ENCODE measurements at regions not wholly inside any gene's neighbourhood (a gene's known extent, or its start where the extent isn't known, plus 50 kb on each side); places are given as distances from the start of the nearest gene placed in this dataset.
"Not testable (repeated sequence)": the region's sequence is repeated elsewhere in the genome, so short reads cannot be mapped to it uniquely, and the experiment has no call there.

DNA sequence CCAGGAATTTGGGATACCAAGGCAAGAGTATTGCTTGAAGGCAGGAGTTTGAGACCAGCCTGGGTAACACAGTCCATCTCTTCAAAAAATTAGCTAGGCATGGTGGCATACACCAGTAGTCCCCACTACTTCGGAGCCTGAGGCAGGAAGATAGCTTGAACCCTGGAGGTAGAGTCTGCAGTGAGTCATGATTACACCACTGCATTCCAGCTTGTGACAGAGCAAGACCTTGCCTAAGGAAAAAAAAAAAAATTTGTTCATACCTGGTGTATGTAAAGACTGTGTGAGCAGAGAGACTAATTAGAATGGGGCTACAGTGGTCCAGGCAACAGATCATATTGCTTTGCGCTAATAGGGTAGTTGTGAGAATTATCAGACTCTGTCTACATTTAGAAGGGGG, 778.3 kb upstream of the PCDH20 start:
- Histone ChIP-seq H3K4me3 (ENCODE audit: low read depth, low read length) (no peak overlapping the region), H3K4me1 (ENCODE audit: insufficient read depth) (no peaks in the 10 kb centered on the region), H3K36me3 (ENCODE audit: insufficient read depth) (no peaks in the 10 kb centered on the region), H3K27ac (ENCODE audit: low read depth) (no peak overlapping the region)
- WGBS, result 82% methylated on average over 2 of the region's 2 CpGs
- no peak for DNase-seq (ENCODE audit: extremely low spot score)

DNA sequence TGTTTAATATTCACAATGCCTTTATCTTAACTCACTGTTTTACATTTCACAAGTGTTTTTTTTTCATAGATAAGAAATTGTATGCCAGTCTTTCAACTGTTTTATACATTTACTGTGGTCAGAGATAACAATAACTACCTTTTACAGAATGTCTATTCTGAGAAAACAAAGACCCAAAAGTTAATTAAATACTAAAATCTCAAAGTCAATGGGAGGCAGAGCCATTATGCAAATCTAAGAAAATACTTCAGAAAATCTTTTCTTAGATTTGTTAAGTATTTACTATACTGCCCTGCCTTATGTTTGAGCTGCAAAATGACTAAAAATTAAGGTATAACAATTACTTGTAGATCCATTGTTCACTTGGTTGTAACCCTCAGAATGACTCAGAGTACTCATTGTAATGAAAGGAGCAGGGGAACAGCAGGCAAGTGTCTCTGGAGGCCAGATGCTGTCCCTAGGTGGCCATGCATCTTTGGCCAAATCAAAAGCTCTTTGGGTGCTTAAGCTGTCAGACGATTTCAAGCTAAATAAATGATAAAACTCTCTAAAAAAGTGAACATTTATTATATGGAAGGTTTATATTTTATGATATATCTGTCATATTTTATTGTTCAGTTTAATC, 770.1 kb upstream of the PCDH20 start:
- no peak overlapping the region for H3K4me3 ChIP-seq (ENCODE audit: low read depth, low read length)
- 17% methylated on average over 1 of the region's 1 CpG for WGBS
- DNase-seq (ENCODE audit: extremely low spot score), result no peak

DNA sequence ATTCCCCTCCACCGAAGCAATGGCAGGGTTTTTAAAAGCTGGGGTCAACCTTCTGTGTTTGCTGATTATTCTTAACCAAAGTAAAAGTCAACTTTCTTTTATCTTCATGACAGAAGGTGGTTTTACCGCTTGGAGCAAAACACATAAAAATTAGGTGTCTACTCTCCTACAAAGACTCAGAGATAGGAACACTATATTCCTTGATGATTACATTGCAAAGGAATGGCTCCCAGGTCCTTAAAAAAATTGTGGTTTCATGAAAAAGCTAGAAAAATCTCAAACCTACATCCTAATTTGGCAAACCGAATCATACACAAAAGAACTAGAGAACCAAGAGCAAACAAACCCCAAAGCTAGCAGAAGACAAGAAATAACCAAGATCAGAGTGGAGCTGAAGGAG, 760.4 kb upstream of the PCDH20 start:
- DNase-seq (ENCODE audit: extremely low spot score), result no peak
- Histone ChIP-seq H3K36me3 (ENCODE audit: insufficient read depth) (no peaks in the 10 kb centered on the region), H3K4me1 (ENCODE audit: insufficient read depth) (no peaks in the 10 kb centered on the region), H3K4me3 (ENCODE audit: low read depth, low read length) (no peak overlapping the region), H3K27ac (ENCODE audit: low read depth) (no peak overlapping the region)
- WGBS, result 73% methylated on average over 3 of the region's 3 CpGs

More for the DNA sequence above, 770.1 kb upstream of the PCDH20 start:
- Histone ChIP-seq H3K4me1 (ENCODE audit: insufficient read depth) (no peaks in the 10 kb centered on the region), H3K36me3 (ENCODE audit: insufficient read depth) (no peaks in the 10 kb centered on the region), H3K27ac (ENCODE audit: low read depth) (no peak overlapping the region)

DNA sequence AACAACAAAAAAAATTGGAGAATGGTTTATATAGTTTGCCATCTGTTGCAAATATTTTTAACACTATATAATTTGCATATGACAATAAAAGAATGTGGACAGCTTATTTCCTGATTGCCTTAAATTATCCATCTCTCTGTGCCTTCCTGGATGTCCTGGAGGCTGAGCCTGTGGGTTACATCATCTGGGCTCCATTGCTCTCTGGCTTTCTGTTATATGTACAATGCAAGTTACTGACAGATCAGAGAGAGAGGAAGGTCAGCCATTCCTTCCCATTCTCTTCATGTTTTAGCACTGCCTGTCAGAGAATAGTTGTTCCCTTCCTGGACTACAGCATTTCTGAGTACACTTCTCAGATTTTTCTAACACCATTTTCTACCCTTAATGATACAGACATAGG, 758.3 kb upstream of the PCDH20 start:
- H3K27ac ChIP-seq (ENCODE audit: low read depth), result no peak overlapping the region
- DNase-seq (ENCODE audit: extremely low spot score), result no peak
- no peaks in the 10 kb centered on the region for H3K36me3 ChIP-seq (ENCODE audit: insufficient read depth)
- no peaks in the 10 kb centered on the region for H3K4me1 ChIP-seq (ENCODE audit: insufficient read depth)
- H3K4me3 ChIP-seq (ENCODE audit: low read depth, low read length), result no peak overlapping the region

DNA sequence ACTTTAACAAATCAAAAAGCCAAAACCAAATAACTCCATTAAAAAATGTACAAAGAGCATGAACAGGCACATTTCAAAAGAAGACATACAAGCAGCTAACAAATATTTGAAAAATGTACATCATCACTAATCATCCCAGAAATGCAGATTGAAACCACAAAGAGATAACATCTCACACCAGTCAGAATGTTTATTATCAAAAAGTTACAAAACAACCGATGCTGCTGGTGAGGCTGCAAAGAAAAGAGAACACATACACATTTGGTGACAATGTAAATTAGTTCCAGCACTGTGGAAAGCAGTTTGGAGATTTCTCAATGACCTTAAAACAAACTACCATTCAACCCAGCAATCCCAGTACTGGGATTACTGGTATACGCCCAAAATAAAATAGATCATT, 756.0 kb upstream of the PCDH20 start:
- no peaks in the 10 kb centered on the region for H3K4me1 ChIP-seq (ENCODE audit: insufficient read depth)
- no peak overlapping the region for H3K4me3 ChIP-seq (ENCODE audit: low read depth, low read length)
- no peak overlapping the region for H3K27ac ChIP-seq (ENCODE audit: low read depth)
- no peaks in the 10 kb centered on the region for H3K36me3 ChIP-seq (ENCODE audit: insufficient read depth)
- DNase-seq (ENCODE audit: extremely low spot score), result no peak
- 86% methylated on average over 2 of the region's 2 CpGs for WGBS

DNA sequence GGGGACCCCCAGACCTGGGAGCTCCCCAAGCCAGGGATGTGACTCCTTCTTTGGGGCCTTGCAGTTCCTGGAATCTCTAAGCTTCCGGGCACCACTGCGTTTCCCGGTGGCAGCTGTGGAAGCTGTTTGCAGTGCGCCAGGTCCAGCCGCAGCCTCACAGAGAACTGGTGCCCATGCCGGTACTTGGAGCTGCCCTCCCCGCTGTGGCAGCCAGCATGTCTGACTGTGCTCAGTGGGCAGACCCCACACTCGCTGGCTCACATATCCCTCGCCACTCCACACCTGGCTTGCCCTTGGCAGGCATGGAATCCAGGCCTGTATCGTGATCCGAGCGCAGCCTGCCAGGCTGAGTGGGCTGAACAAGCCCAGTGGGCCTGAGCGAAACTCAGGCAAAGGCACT, 753.2 kb upstream of the PCDH20 start:
- no peak for DNase-seq (ENCODE audit: extremely low spot score)
- H3K27ac ChIP-seq (ENCODE audit: low read depth), result no peak overlapping the region
- no peaks in the 10 kb centered on the region for H3K36me3 ChIP-seq (ENCODE audit: insufficient read depth)
- H3K4me3 ChIP-seq (ENCODE audit: low read depth, low read length), result no peak overlapping the region
- no peaks in the 10 kb centered on the region for H3K4me1 ChIP-seq (ENCODE audit: insufficient read depth)
- 94% methylated on average over 13 of the region's 13 CpGs for WGBS

DNA sequence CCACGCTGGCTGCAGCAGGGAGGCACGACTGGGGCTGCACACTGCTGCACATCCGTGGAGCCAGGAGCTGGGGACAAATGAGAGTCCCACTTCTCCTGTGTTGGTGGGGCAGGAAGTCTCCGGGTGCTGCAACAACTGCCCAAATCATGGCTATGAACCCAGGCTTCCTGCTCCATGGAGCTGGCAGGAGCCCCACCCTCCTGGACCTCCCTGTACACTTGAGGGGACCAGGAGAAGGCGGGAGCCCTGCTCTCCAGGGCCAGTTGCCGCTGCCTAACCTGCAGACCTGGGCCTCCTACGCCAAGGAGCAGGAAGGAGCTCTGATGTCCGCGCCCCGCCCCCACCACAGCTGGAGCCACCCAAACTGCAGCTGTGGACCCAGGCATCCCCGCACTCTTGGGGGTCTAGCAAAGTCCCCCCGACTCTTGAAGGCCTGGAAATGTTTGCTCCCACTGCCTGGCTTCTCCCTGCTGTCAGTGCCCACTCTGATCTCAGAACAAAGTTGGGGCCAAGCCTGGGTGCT, 752.1 kb upstream of the PCDH20 start:
- 89% methylated on average over 12 of the region's 12 CpGs for WGBS
- DNase-seq (ENCODE audit: extremely low spot score), result no peak
- H3K4me1 ChIP-seq (ENCODE audit: insufficient read depth), result no peaks in the 10 kb centered on the region

DNA sequence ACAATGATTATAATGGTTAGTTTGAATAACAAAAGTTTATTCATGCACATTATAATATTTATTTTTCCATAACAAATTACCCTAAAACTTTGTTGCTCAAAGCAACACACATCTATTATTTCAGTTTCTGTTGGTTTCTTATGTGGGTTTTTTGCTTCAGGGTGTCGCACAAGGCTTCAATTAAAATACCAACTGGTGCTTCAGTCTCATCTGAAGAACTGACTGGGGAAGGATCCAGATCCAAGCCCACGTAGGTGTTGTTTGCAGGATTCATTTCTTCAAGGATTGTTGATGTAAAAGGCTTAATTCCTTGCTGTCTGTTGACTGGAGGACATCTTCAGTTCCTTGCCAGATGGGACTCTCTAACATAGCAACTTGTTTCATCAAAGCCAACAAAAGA, 747.2 kb upstream of the PCDH20 start:
- 82% methylated on average over 2 of the region's 2 CpGs for WGBS
- DNase-seq (ENCODE audit: extremely low spot score), result no peak
- Histone ChIP-seq H3K4me1 (ENCODE audit: insufficient read depth) (no peaks in the 10 kb centered on the region), H3K27ac (ENCODE audit: low read depth) (no peak overlapping the region), H3K4me3 (ENCODE audit: low read depth, low read length) (no peak overlapping the region), H3K36me3 (ENCODE audit: insufficient read depth) (no peaks in the 10 kb centered on the region)

More for the DNA sequence above, 752.1 kb upstream of the PCDH20 start:
- Histone ChIP-seq H3K36me3 (ENCODE audit: insufficient read depth) (no peaks in the 10 kb centered on the region), H3K27ac (ENCODE audit: low read depth) (no peak overlapping the region), H3K4me3 (ENCODE audit: low read depth, low read length) (no peak overlapping the region)

DNA sequence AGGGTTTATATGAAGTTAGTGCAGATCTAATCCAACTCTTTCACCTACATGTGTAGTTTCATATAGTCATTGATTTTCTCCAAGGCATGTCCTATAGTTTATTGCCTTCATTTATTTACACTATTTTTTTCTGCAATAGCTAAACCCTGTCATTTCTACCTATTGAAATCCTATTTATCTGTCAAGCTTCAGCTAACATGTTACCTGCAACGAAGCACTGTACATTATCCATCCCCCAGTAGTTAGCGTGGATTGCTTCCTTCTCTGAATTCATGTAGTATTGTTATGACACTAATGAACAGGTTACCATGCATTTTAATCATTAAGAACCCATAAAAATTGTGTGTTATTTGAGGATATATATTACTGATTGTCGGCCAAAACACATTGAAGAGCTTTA, 742.9 kb upstream of the PCDH20 start:
- no peak for DNase-seq (ENCODE audit: extremely low spot score)
- WGBS, result 85% methylated on average over 3 of the region's 3 CpGs
- H3K4me1 ChIP-seq (ENCODE audit: insufficient read depth), result no peaks in the 10 kb centered on the region
- H3K27ac ChIP-seq (ENCODE audit: low read depth), result no peak overlapping the region
- H3K36me3 ChIP-seq (ENCODE audit: insufficient read depth), result no peaks in the 10 kb centered on the region
- no peak overlapping the region for H3K4me3 ChIP-seq (ENCODE audit: low read depth, low read length)

DNA sequence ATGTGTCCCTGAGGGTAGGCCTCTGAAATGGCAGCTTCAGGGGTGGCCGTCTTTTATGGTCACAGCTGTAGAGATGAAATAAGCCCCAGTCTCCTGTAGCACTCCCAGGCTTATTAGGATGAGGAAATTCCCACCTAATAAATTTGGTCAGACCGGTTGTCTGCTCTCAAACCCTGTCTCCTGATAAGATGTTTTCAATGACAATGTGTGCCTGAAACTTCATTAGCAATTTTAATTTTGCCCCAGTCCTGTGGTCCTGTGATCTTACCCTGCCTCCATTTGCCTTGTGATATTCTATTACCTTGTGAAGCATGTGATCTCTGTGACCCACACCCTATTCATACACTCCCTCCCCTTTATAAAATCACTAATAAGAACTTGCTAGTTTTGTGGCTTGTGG, 736.1 kb upstream of the PCDH20 start:
- H3K4me1 ChIP-seq (ENCODE audit: insufficient read depth); H3K36me3 ChIP-seq (ENCODE audit: insufficient read depth); DNase-seq (ENCODE audit: extremely low spot score); H3K27ac ChIP-seq (ENCODE audit: low read depth); H3K4me3 ChIP-seq (ENCODE audit: low read depth, low read length): not testable (repeated sequence)
- 81% methylated on average over 2 of the region's 2 CpGs for WGBS

DNA sequence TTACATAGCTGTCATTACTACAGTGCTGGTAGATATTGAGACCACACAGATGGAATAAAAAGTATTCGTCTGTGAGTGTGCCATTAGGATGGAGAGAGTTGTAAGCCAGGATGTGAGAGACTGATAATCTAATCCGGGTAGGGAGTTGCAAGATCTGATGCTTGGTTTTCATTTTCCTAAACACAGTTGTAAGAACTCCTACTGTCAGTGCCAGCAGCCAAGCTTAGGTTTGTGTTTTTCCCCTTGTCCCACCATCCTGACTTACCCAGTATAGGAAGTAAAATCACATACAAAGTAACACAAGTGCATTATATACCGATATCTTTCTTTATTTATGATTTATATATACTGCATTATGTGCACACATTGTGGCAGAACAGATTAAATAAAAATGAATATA, 726.4 kb upstream of the PCDH20 start:
- no peaks in the 10 kb centered on the region for H3K4me1 ChIP-seq (ENCODE audit: insufficient read depth)
- H3K27ac ChIP-seq (ENCODE audit: low read depth), result no peak overlapping the region
- no peak overlapping the region for H3K4me3 ChIP-seq (ENCODE audit: low read depth, low read length)
- H3K36me3 ChIP-seq (ENCODE audit: insufficient read depth), result no peaks in the 10 kb centered on the region
- no peak for DNase-seq (ENCODE audit: extremely low spot score)
- 50% methylated on average over 3 of the region's 3 CpGs for WGBS

DNA sequence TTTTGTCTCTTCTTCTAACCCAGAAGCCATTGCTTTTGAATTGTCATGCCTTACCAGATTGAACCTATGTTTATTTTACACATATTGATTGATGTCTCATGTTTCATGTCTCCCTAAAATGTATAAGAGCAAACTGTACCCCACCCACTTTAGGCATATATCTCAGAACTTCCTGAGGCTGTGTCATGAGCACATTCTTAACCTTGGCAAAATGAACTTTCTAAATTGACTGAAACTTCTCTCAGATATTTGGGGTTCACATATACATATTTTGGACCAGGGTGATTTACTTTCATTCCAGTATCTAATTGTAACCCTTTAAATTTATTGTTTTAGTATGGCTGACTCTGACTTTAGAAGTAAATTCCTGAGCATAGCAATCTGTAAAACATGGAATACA, 723.9 kb upstream of the PCDH20 start:
- Histone ChIP-seq H3K36me3 (ENCODE audit: insufficient read depth) (no peaks in the 10 kb centered on the region), H3K4me3 (ENCODE audit: low read depth, low read length) (no peak overlapping the region), H3K27ac (ENCODE audit: low read depth) (no peak overlapping the region), H3K4me1 (ENCODE audit: insufficient read depth) (no peaks in the 10 kb centered on the region)
- no peak for DNase-seq (ENCODE audit: extremely low spot score)

DNA sequence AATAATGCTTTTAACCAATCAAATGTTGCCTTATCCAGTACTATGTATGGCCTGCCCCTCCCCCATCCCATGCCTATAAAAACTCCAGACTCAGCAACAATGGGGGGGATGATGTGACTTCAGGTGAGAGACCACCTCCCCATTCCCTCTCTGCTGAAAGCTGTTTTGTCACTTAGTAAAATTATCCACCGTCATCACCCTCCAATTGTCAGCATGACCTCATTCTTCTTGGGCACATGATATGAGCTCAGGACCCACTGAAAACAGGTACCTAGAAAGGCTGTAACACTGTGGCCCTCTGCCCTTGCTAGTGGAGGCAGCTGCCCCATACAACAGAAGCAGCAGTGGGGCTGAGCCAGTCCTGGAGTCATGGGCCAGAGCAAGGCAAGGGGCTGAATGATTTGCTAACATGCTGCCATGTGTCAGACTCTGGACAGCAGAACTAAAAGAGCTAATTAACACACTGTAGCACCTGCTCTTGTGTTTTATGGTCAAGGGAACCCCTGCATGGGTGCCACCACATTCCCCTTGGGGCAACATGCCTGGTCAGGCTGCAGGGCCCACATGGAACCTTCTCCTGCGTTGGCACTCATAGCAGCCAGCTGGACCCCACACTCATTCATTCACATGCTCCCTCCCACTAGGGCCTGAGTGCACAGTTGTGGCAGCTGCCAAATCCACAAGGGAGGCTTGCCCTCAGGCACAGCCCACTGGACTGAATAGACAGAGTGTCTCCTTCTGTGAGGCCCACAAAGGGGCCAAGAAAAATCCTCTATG, 722.2 kb upstream of the PCDH20 start:
- Histone ChIP-seq H3K27ac (ENCODE audit: low read depth) (no peak overlapping the region), H3K4me1 (ENCODE audit: insufficient read depth) (no peaks in the 10 kb centered on the region), H3K4me3 (ENCODE audit: low read depth, low read length) (no peak overlapping the region), H3K36me3 (ENCODE audit: insufficient read depth) (no peaks in the 10 kb centered on the region)
- WGBS, result 78% methylated on average over 2 of the region's 2 CpGs
- DNase-seq (ENCODE audit: extremely low spot score), result no peak

DNA sequence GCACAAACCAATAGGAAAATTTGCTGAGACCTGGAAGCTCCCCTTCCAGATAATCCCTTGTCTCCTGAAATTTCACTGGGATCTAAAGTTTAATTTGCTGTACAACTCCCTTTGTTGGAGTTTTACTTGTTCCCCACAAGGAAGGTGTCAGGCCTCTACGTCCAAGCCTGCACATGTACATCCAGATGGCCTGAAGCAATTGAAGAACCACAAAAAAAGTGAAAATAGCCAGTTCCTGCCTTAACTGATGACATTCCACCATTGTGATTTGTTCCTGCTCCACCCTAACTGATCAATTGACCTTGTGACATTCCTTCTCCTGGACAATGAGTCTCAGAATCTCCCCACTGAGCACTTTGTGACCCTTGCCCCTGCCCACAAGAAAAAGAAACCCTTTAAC, 716.0 kb upstream of the PCDH20 start:
- Histone ChIP-seq H3K4me3 (ENCODE audit: low read depth, low read length) (no peak overlapping the region), H3K27ac (ENCODE audit: low read depth) (no peak overlapping the region), H3K36me3 (ENCODE audit: insufficient read depth) (no peaks in the 10 kb centered on the region), H3K4me1 (ENCODE audit: insufficient read depth) (no peaks in the 10 kb centered on the region)
- WGBS, result 41% methylated on average over 1 of the region's 1 CpG
- DNase-seq (ENCODE audit: extremely low spot score), result no peak
